ENCODE measurements at regions not wholly inside any gene's neighbourhood (a gene's known extent, or its start where the extent isn't known, plus 50 kb on each side); places are given as distances from the start of the nearest gene placed in this dataset.

- Histone ChIP-seq H3K9ac (ENCODE audit: insufficient read depth, low read length, poor library complexity, severe bottlenecking) (no peak overlapping the region), H3K79me2 (ENCODE audit: insufficient read depth, low read length) (no peaks in the 10 kb centered on the region), H3K9me3 (replicated peaks in 1 of 2; ENCODE audit: control insufficient read depth in 1 of 2, insufficient read depth in 1 of 2, low read length in 2 of 2) (no peaks in the 10 kb centered on the region), H3K4me2 (replicated peaks; ENCODE audit: extremely low read depth, low read length, poor library complexity, severe bottlenecking) (no peak overlapping the region), H3K4me1 (ENCODE audit: control insufficient read depth in 1 of 2, insufficient read depth in 2 of 2, low read length in 2 of 2) (no peaks in the 10 kb centered on the region), H3K36me3 (replicated peaks in 1 of 2; ENCODE audit: control insufficient read depth in 1 of 2, insufficient read depth in 2 of 2, low read length in 2 of 2) (no peaks in the 10 kb centered on the region), H4K20me1 (ENCODE audit: insufficient read depth, low read length) (no peaks in the 10 kb centered on the region), H3K27me3 (ENCODE audit: control insufficient read depth in 2 of 2, insufficient read depth in 2 of 2, low read length in 2 of 2) (no peaks in the 10 kb centered on the region), H2AFZ (ENCODE audit: insufficient read depth, low read depth, low read length, poor library complexity, severe bottlenecking) (no peak overlapping the region), H3K4me3 (replicated peaks in 1 of 3; ENCODE audit: low read depth in 2 of 3, low read length in 3 of 3) (no peak overlapping the region), H3K27ac (ENCODE audit: low read depth in 1 of 2, low read length in 2 of 2) (no peak overlapping the region)
- H3K36me3 Mint-ChIP-seq: no peaks in the 10 kb centered on the region
- peaks cover 0 to 4% (median 1%) of the 10 kb centered on the region in 3 donors for H3K27me3 Mint-ChIP-seq (ENCODE audit: low read depth in 3 of 3)
- peaks cover 0 to 2% (median 0%) of the 10 kb centered on the region in 7 donors for H3K9me3 Mint-ChIP-seq
- no peak for DNase-seq
- no peak overlapping the region for H3K4me3 Mint-ChIP-seq
- H3K4me1 Mint-ChIP-seq: no peaks in the 10 kb centered on the region
- TF ChIP-seq CTCF (IDR thresholded peaks at IDR 0.05): no peak
- H3K27ac Mint-ChIP-seq: no peak overlapping the region
- intact Hi-C loops (cut with micrococcal nuclease): no loop called here
Measured at GRCh38 chr6:148154668-148155067, 188.0 kb upstream of the SASH1 start.

- Histone ChIP-seq H3K27me3 (ENCODE audit: control insufficient read depth in 2 of 2, insufficient read depth in 2 of 2, low read length in 2 of 2) (no peaks in the 10 kb centered on the region), H2AFZ (ENCODE audit: insufficient read depth, low read depth, low read length, poor library complexity, severe bottlenecking) (no peak overlapping the region), H3K4me1 (ENCODE audit: control insufficient read depth in 1 of 2, insufficient read depth in 2 of 2, low read length in 2 of 2) (no peaks in the 10 kb centered on the region), H3K79me2 (ENCODE audit: insufficient read depth, low read length) (no peaks in the 10 kb centered on the region), H3K36me3 (replicated peaks in 1 of 2; ENCODE audit: control insufficient read depth in 1 of 2, insufficient read depth in 2 of 2, low read length in 2 of 2) (no peaks in the 10 kb centered on the region), H3K9ac (ENCODE audit: insufficient read depth, low read length, poor library complexity, severe bottlenecking) (no peak overlapping the region), H3K4me3 (replicated peaks in 1 of 3; ENCODE audit: low read depth in 2 of 3, low read length in 3 of 3) (no peak overlapping the region), H3K27ac (ENCODE audit: low read depth in 1 of 2, low read length in 2 of 2) (no peak overlapping the region), H3K9me3 (replicated peaks in 1 of 2; ENCODE audit: control insufficient read depth in 1 of 2, insufficient read depth in 1 of 2, low read length in 2 of 2) (no peaks in the 10 kb centered on the region), H3K4me2 (replicated peaks; ENCODE audit: extremely low read depth, low read length, poor library complexity, severe bottlenecking) (no peak overlapping the region), H4K20me1 (ENCODE audit: insufficient read depth, low read length) (no peaks in the 10 kb centered on the region)
- WGBS (ENCODE audit: insufficient coverage): 90% methylated on average over 4 of the region's 6 CpGs
- Mint-ChIP-seq H3K36me3 (no peaks in the 10 kb centered on the region), H3K27me3 (ENCODE audit: low read depth in 3 of 3) (peaks cover 0 to 2% (median 1%) of the 10 kb centered on the region in 3 donors), H3K4me1 (no peaks in the 10 kb centered on the region), H3K27ac (no peak overlapping the region), H3K4me3 (no peak overlapping the region), H3K9me3 (peaks cover 0 to 2% (median 0%) of the 10 kb centered on the region in 7 donors)
- intact Hi-C loops (cut with micrococcal nuclease): no loop called here
- no peak for TF ChIP-seq CTCF (IDR thresholded peaks at IDR 0.05)
- DNase-seq: no peak
Measured at GRCh38 chr6:148155293-148155692, 187.3 kb upstream of the SASH1 start.
